Activated T-cell treated with anti-CD3 and anti-CD28 coated beads, Interleukin-2, amount 50 U/mL, for 4 hours (primary cell): ENCODE measurements at regions not wholly inside any gene's neighbourhood (a gene's known extent, or its start where the extent isn't known, plus 50 kb on each side); places are given as distances from the start of the nearest gene placed in this dataset.
"Not testable (repeated sequence)": the region's sequence is repeated elsewhere in the genome, so short reads cannot be mapped to it uniquely, and the experiment has no call there.

Experiments used
- ATAC-seq, 2 donors: fragments of 200-7000 bp; cut with Tn5 transposase; one replicate each; pipeline ENCODE4 v1.10.0; 2021
- DNase-seq: peaks from one replicate; pipeline ENCODE4 v3.0.0-alpha.2; 2020
- H3K27me3 Mint-ChIP-seq: one replicate; pipeline ENCODE4 v1.8.0; 2021; ENCODE audit warnings: low read depth, mixed read lengths
- H3K36me3 Mint-ChIP-seq: one replicate; pipeline ENCODE4 v1.8.0; 2022; ENCODE audit warnings: mixed read lengths; ENCODE audit not compliant: insufficient read depth
- H3K4me1 Mint-ChIP-seq: one replicate; pipeline ENCODE4 v1.8.0; 2021; ENCODE audit warnings: low read depth, mixed read lengths
- H3K4me3 Mint-ChIP-seq: one replicate; pipeline ENCODE4 v1.8.0; 2021; ENCODE audit warnings: mild to moderate bottlenecking, moderate library complexity, mixed read lengths
- H3K9me3 Mint-ChIP-seq: one replicate; pipeline ENCODE4 v1.8.0; 2021; ENCODE audit warnings: mixed read lengths

DNA sequence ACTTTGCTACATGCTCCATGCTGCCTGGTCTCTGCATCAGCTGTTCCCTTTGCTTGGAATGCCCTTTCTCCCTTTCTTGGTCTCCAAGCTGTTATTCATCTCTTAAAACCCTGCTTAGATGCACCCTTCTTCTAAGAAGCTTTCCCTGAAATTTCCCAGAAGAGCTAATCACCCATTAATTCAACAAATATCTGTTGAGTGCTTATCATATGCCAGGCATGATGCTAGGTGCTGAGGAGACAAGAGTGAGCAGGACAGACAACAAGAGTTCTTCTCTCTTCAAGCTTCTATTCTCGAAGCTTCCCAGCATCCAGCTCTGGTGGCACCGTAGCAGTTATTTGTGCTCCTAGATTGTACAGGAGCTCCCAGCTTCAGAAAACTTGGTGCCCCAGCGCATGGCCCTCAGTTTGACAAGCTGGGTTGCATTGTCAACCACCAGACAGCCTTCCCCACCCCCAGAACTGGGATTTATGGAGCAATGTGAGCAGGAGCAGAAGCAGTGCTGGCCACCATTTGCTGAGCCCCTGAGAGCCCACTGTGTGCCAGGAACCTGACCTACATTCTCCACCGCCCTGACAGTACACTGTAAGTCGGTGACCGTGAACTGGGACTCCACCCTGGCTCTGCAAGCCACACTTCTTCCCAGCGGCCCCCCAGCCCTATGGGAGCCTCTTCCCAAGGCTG lies 68.0 kb upstream of the ACOT11 start:
- H3K36me3 Mint-ChIP-seq: no peaks in the 10 kb centered on the region
- no peaks in the 10 kb centered on the region for H3K27me3 Mint-ChIP-seq
- H3K4me1 Mint-ChIP-seq: peaks cover 68% of the 10 kb centered on the region
- ATAC-seq: no peak
- no peak for DNase-seq
- no peak overlapping the region for H3K4me3 Mint-ChIP-seq
- H3K9me3 Mint-ChIP-seq: no peaks in the 10 kb centered on the region

DNA sequence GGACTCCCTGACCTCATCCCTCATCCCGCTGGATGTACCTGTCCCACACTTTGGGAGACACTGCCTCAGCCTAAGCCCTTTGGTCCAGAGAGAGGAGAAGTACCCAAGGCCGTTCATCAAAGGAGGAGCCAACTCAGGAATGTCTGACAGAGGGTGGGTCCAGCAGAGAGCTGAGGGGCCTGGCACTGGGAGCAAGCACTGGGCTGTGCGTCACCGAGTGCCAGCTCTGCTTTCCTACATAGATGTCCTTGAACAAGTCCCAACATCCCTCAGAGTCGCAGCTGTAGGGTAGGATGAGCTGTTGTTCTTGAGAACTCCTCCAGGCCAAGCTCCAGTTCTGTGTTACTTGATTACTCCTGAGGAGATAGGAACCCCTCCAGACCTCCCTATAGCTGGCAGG lies 68.8 kb upstream of the ACOT11 start:
- H3K9me3 Mint-ChIP-seq: no peaks in the 10 kb centered on the region

DNA sequence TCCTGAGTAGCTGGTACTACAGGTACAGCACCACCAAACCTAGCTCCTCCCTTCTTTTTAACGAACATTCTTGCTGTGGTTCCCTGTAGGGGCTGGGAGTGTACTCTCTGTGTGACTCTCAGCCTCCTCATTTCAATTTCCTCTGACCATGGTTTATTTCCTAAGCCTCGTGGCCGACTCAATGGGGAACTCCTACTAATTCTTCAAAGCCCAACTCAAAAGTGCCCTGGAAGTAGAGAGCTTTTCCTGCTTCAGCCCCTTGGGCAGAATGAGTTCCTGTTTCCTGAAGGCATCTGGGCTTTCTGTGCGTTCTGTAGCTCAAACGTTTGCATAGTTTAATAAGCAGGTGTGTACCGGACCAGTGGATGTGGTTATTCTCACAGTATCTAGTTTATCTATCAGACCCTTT lies 70.9 kb upstream of the ACOT11 start:
- Mint-ChIP-seq H3K4me1 (peaks cover 70% of the 10 kb centered on the region), H3K4me3 (no peak overlapping the region), H3K36me3 (no peaks in the 10 kb centered on the region), H3K27me3 (no peaks in the 10 kb centered on the region), H3K9me3 (no peaks in the 10 kb centered on the region)
- DNase-seq (no peak), ATAC-seq (peak in 1 of 2 donors; percentile 51)

More for the DNA sequence above, 68.8 kb upstream of the ACOT11 start:
- peaks cover 68% of the 10 kb centered on the region for H3K4me1 Mint-ChIP-seq
- H3K36me3 Mint-ChIP-seq: no peaks in the 10 kb centered on the region
- H3K4me3 Mint-ChIP-seq: no peak overlapping the region
- ATAC-seq (no peak), DNase-seq (no peak)
- H3K27me3 Mint-ChIP-seq: no peaks in the 10 kb centered on the region

DNA sequence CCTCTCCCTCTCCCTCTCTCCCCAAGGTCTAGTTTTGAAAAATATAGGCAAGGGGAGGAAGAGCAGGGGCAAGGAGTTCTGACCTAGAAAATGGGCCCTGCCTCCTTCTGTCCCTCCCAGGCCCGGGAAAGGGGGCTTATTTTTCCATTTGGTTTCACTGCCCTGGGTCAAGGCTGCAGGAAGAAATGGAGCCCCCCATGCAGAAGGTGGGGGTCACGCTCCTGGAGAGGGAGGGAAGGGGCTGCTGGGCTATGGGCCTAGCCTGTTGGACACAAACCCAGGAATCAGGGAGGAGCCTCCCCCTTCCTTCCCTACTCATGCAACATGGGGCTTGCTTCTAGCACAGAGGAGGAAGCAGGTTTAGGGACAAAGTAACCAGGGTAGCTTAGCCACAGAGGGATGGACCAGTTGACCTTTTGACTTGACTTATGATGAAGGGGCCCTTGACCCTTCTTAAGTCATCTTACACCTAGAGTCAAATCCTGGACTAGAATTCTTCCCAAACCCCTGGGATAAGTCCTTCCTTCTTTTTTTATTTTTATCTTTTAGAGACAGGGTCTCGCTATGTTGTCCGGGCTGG lies 70.4 kb upstream of the SSBP3 start:
- Mint-ChIP-seq H3K9me3 (no peaks in the 10 kb centered on the region), H3K4me1 (peaks cover 66% of the 10 kb centered on the region), H3K4me3 (no peak overlapping the region), H3K27me3 (no peaks in the 10 kb centered on the region), H3K36me3 (no peaks in the 10 kb centered on the region)
- DNase-seq: no peak
- no peak for ATAC-seq

DNA sequence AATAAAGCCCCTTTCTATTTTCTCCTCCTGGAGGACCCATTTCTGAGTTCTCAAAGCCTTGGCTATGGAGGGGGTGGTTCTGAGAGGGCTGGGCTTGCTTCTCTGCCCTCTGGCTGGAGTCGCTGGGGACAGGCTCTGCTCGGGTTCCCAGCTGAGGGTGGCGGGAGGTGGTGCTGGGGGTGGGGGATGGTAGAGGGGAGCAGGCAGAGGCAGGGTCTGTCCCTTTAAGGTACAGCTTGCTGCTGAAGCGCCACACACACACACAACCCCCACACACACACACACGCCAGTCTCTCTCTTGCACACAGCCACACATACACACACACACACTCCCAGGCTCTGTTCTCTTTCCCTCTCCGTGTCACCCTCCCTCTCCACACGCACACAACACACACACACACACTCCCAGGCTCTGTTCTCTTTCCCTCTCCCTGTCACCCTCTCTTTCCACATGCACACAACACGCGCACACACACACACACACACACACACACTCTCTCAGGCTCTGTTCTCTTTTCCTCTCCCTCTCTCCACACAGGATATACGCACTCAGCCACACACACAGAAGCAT lies 69.8 kb upstream of the SSBP3 start:
- ATAC-seq (no peak), DNase-seq (no peak)
- H3K4me3 Mint-ChIP-seq: no peak overlapping the region
- no peaks in the 10 kb centered on the region for H3K27me3 Mint-ChIP-seq
- no peaks in the 10 kb centered on the region for H3K36me3 Mint-ChIP-seq
- H3K4me1 Mint-ChIP-seq: peaks cover 60% of the 10 kb centered on the region
- H3K9me3 Mint-ChIP-seq: no peaks in the 10 kb centered on the region

DNA sequence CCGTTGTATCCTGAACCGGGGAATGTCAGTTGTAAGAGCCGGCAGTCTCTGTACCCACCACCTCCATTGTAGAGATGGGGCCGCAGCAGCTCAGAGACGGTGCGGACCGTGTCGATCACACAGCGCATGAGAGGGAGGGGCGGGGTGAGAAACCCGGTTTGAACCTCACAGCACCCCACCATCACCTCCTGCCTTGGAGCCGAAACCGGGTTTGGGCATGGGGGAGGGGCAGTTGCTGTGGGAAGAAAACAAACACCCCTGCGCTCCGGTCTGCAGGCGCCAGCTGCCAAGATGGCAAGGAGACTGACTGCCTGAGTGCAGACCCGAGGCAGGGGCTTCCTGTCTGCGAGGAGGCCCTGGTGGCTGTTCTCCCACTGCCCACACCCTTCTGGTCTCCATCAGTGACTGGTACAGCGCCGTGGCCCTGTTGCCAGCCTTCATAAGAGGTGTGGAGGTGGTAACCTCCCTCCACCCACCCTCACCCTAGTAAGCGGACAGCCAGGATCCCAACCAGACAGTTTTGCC lies 69.2 kb upstream of the SSBP3 start:
- Mint-ChIP-seq H3K36me3 (no peaks in the 10 kb centered on the region), H3K4me1 (peaks cover 54% of the 10 kb centered on the region), H3K4me3 (peak overlapping the region; percentile 70), H3K9me3 (no peaks in the 10 kb centered on the region), H3K27me3 (no peaks in the 10 kb centered on the region)
- ATAC-seq: peak; percentile 49 to 50
- DNase-seq: no peak

DNA sequence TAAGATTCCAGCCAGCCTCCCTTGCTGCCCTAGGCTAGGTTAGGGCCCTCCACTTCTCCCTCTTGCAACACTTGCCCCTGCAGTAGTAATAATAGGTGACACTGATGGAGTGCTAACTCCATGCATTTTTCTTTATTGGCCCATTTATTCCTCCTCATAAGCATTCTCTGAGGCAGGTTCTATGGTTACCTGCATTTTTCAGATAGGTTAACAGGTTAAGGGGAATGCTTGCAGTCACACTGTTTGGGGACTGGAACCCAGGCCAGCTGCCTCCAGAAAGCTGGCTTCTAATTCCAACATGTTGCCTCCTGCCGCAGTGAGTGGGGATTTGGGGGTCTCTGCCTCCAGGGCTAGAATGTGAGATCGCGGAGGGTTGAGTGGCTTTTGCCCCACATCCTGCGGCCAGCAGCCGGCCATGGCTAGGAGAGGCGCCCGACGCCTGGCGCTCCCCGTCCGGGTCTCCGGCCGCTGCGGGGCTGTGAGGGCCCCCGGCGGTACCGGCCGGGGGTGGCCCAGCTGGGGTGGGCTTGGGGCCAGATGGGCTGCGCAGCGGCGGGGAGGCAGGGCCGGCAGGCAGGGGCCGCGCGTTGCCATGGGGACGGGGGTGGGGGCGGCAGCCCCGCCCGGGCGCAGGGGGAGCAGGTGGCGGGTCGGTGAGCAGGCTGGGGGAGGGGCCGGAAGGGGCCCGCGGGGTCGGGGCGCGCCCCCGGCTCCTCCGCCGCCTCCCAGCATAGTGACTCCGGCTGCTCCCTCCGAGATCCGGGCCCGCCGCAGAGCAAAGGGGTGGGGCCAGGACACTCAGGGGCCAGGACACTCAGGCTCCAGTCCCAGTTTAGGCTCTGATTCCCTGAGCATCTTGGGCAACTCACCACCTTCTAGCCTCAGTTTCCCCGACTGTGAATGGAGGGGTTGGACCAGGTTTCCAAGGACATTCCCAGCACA lies 68.4 kb upstream of the SSBP3 start:
- peaks cover 46% of the 10 kb centered on the region for H3K4me1 Mint-ChIP-seq

DNA sequence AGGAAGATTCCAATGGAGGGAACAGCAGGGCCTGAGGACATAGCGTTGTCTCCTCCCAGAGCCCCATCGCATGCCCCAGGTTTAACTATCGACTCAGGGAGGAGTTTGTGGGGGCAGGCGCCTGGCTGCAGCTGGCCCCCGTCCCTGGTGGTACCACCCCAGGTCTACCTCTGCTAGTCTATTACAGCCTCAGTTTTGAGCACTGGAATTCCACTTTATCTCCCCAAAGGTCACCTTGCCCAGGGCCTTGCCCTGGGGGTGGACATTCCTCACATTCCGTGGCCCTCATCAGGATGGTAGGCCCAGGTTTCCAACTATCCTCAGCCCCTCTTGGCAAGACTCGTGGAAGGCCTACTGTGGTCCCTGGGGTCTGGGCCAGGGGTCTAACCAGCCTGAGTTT lies 65.4 kb upstream of the SSBP3 start:
- no peak for ATAC-seq

More for the DNA sequence above, 68.4 kb upstream of the SSBP3 start:
- Mint-ChIP-seq H3K36me3 (no peaks in the 10 kb centered on the region), H3K9me3 (no peaks in the 10 kb centered on the region), H3K4me3 (peak overlapping the region; percentile 74), H3K27me3 (no peaks in the 10 kb centered on the region)
- ATAC-seq (peak; percentile 67 to 71), DNase-seq (no peak)

DNA sequence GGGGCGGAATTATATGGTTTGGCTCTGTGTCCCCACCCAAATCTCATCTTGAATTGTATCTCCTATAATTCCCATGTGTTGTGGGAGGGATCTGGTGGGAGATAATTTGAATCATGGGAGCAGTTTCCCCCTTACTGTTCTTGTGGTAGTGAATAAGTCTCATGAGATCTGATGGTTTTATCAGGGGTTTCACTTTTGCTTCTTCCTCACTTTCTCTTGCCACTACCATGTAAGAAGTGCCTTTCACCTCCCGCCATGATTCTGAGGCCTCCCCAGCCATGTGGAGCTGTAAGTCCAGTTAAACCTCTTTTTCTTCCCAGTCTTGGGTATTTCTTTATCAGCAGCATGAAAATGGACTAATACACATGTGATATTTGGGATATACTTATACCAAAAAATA lies 63.2 kb upstream of the SSBP3 start:
- H3K9me3 Mint-ChIP-seq, H3K36me3 Mint-ChIP-seq, ATAC-seq, DNase-seq, H3K4me3 Mint-ChIP-seq, H3K27me3 Mint-ChIP-seq: not testable (repeated sequence)
- peaks cover 14% of the 10 kb centered on the region for H3K4me1 Mint-ChIP-seq

More for the DNA sequence above, 65.4 kb upstream of the SSBP3 start:
- H3K36me3 Mint-ChIP-seq: no peaks in the 10 kb centered on the region
- H3K27me3 Mint-ChIP-seq: no peaks in the 10 kb centered on the region
- no peak overlapping the region for H3K4me3 Mint-ChIP-seq
- peaks cover 29% of the 10 kb centered on the region for H3K4me1 Mint-ChIP-seq
- no peaks in the 10 kb centered on the region for H3K9me3 Mint-ChIP-seq
- DNase-seq: no peak

DNA sequence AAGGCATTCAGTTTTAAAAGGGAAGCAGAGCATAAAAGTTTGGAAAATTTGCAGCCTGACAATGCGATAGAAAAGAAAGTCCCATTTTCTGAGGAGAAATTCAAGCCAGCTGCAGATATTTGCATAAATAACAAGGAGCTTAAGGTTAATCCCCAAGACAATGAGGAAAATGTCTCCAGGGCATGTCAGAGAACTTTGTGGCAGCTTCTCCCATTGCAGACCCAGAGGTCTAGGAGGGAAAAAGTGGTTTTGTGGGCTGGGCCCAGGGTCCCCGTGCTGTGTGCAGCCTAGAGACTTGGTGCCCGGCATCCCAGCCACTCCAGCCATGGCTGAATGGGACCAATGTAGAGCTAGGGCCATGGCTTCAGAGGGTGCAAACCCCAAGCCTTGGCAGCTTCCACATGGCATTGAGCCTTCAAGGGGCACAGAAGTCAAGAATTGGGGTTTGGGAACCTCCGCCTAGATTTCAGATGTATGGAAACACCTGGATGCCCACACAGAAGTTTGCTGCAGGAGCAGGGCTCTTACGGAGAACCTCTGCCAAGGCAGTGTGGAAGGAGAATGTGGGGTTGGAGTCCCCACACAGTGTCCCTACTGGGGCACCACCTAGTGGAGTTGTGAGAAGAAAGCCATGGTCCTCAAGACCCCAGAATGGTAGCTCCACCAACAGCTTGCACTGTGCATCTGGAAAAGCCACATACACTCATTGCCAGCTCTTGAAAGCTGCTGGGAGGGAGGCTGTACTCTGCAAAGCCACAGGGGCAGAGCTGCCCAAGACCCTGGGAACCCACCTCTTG lies 62.3 kb upstream of the SSBP3 start:
- not testable (repeated sequence) for H3K4me3 Mint-ChIP-seq, DNase-seq, H3K36me3 Mint-ChIP-seq, H3K9me3 Mint-ChIP-seq, ATAC-seq, H3K27me3 Mint-ChIP-seq
- peaks cover 15% of the 10 kb centered on the region for H3K4me1 Mint-ChIP-seq

DNA sequence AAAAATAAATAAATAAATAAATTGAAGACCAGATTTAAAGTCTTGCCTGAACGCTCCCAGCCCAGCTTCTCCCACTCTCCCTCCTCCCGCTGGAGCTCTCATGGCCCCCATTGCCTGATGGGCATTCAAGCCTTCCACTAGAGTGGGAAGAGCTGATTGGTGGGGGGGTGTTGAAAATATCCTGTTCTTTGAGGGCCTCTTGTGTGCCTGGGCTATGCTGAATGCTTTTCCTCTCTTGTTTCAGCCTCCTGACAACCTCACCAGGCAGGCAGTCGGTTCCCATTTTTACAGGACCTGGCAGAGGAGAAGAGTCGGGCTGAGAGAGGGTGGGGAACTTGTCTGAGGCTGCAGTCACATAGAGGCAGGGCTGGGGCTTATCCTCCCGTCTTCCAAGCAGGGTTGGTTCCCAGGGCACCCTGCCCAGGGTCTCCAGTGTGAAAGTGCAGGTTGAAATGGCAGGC lies 59.2 kb upstream of the SSBP3 start:
- no peaks in the 10 kb centered on the region for H3K9me3 Mint-ChIP-seq
- H3K27me3 Mint-ChIP-seq: no peaks in the 10 kb centered on the region
- ATAC-seq (no peak), DNase-seq (no peak)
- H3K4me1 Mint-ChIP-seq: peaks cover 21% of the 10 kb centered on the region
- H3K4me3 Mint-ChIP-seq: no peak overlapping the region
- no peaks in the 10 kb centered on the region for H3K36me3 Mint-ChIP-seq

DNA sequence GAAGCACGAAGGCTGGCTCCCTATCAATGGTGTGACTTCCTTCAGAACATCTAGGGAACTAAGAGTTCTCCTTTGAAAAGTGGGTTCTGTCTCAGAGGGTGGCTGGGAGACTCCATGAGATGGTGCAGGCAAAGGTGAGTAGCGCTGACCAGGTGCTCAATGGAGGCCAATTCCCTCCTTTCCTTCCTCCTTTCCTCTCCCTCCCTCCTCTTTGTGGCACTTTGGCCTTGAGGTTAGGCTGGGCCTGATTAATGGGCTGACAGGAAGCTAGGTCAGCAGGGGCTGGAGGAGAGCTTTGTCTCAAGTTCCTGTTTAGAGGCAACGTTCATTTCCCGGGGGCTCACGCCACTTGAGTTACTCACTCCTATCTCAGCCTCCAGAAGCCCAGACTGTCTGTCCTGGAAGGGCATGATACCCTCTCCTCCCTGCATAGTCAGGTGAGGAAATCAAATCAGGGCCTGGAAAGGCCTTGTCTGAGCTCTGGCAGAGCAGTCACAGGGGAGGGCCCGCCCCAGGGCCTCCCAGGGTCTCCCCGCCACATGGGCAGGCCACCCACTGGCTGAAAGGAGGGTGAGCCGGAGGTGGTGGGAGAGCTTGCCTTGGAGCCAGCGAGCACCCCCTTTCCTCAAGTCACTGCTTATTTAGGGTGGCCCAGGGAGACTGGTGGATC lies 58.4 kb upstream of the SSBP3 start:
- H3K9me3 Mint-ChIP-seq: no peaks in the 10 kb centered on the region
- no peaks in the 10 kb centered on the region for H3K27me3 Mint-ChIP-seq
- H3K36me3 Mint-ChIP-seq: no peaks in the 10 kb centered on the region
- no peak overlapping the region for H3K4me3 Mint-ChIP-seq
- ATAC-seq (no peak), DNase-seq (no peak)
- peaks cover 28% of the 10 kb centered on the region for H3K4me1 Mint-ChIP-seq

DNA sequence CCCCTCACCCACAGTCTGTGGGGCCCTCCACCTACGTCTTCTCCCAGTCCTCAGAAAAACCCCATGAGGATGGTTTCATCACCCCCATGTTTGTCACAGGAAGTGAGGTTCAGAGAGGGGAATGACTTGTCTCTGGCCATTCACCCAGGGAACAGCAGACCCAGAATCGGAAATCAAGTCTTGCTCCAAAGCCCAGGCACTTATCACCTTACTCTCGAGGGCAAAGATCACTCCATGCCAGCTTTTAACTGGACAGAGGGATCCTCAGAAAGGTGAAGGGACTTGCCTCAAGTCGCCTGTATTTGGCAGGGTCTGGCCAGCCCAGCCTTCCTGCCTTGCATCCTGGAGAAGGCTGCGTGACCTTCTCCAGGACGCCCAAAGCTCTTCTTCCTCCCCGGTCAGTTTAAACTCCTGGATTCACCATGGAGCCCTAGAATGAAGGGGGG lies 57.9 kb upstream of the SSBP3 start:
- DNase-seq (no peak), ATAC-seq (peak; percentile 21 to 63)
- Mint-ChIP-seq H3K9me3 (no peaks in the 10 kb centered on the region), H3K27me3 (no peaks in the 10 kb centered on the region), H3K36me3 (no peaks in the 10 kb centered on the region), H3K4me3 (no peak overlapping the region), H3K4me1 (peaks cover 29% of the 10 kb centered on the region)
